Lower lobe of right lung (tissue), 2 donors: ENCODE measurements at regions not wholly inside any gene's neighbourhood (a gene's known extent, or its start where the extent isn't known, plus 50 kb on each side); places are given as distances from the start of the nearest gene placed in this dataset.

ENCODE experiments used
- ATAC-seq, 2 donors: fragments of 200-7000 bp; cut with Tn5 transposase; one replicate each; pipeline ENCODE4 v1.9.1; 2020 to 2022; ENCODE audit warnings: mild to moderate bottlenecking in 2 of 2, moderate library complexity in 2 of 2
- DNase-seq: peaks from one replicate; pipeline ENCODE4 v3.0.0-alpha.2; 2020
- H3K27ac ChIP-seq: fragments of 200-600 bp; one replicate; pipeline ENCODE4 v1.8.0; 2022
- H3K27me3 ChIP-seq: fragments of 200-600 bp; one replicate; pipeline ENCODE4 v1.8.0; 2022; ENCODE audit warnings: low read depth
- H3K36me3 ChIP-seq: fragments of 200-600 bp; one replicate; pipeline ENCODE4 v1.8.0; 2022; ENCODE audit warnings: mild to moderate bottlenecking
- H3K4me1 ChIP-seq: fragments of 200-600 bp; one replicate; pipeline ENCODE4 v1.8.0; 2022
- H3K4me3 ChIP-seq: fragments of 200-600 bp; one replicate; pipeline ENCODE4 v1.8.0; 2022; ENCODE audit warnings: mild to moderate bottlenecking
- H3K9me3 ChIP-seq: fragments of 200-600 bp; one replicate; pipeline ENCODE4 v1.8.0; 2022
- CTCF ChIP-seq: fragments of 200-600 bp; IDR thresholded peaks from one replicate; pipeline ENCODE4 v1.8.0; 2022; ENCODE audit warnings: antibody characterized with exemption, mild to moderate bottlenecking
- intact Hi-C: fragments of 100-400 bp; cut with DNase I; formaldehyde crosslinking; loops from one replicate; pipeline ENCODE4 v1.11.0; 2022
- donor health status: DM: no; HTN: yes; CAD: no; lungs with severe emphysema.

GRCh38 chrX:99914635-99915034, 495.4 kb downstream of the PCDH19 start:
- no peak for DNase-seq
- Histone ChIP-seq H3K9me3 (no peaks in the 10 kb centered on the region), H3K4me3 (no peak overlapping the region), H3K27ac (no peak overlapping the region), H3K27me3 (no peaks in the 10 kb centered on the region), H3K4me1 (no peaks in the 10 kb centered on the region), H3K36me3 (no peaks in the 10 kb centered on the region)
- intact Hi-C loops = no loop called here
- ATAC-seq = no peak
- TF ChIP-seq CTCF = no peak

GRCh38 chrX:99913611-99914010, 496.5 kb downstream of the PCDH19 start:
- ATAC-seq (no peak), DNase-seq (no peak)
- H3K4me3 ChIP-seq = no peak overlapping the region
- TF ChIP-seq CTCF = no peak
- intact Hi-C loops = no loop called here
- no peaks in the 10 kb centered on the region for H3K4me1 ChIP-seq
- no peaks in the 10 kb centered on the region for H3K36me3 ChIP-seq
- H3K9me3 ChIP-seq = no peaks in the 10 kb centered on the region
- no peaks in the 10 kb centered on the region for H3K27me3 ChIP-seq
- H3K27ac ChIP-seq = no peak overlapping the region

GRCh38 chrX:99909946-99910345, 500.1 kb downstream of the PCDH19 start:
- no peak for DNase-seq
- Histone ChIP-seq H3K4me3 (no peak overlapping the region), H3K36me3 (no peaks in the 10 kb centered on the region), H3K27ac (no peak overlapping the region), H3K27me3 (no peaks in the 10 kb centered on the region), H3K4me1 (no peaks in the 10 kb centered on the region), H3K9me3 (no peaks in the 10 kb centered on the region)
- TF ChIP-seq CTCF = no peak
- no peak for ATAC-seq
- intact Hi-C loops = no loop called here

DNA sequence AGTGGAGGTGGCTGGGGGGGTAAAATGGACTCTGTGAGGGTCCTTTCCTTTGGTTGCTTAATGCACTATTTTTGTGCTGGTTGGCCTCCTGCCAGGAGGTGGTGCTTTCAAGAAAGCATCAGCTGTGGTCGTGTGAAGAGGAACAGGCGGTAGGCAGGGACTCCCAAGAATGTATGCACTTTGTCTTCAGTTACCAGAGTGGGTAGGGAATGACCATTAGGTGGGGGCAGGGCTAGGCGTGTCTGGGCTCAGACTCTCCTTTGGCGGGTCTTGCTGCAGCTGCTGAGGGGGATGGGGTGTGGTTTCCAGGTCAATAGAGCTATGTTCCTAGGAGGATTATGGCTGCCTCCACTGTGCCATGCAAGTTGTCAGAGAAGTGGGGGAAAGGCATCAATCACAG, 509.0 kb downstream of the PCDH19 start:
- TF ChIP-seq CTCF = no peak
- Histone ChIP-seq H3K27ac (no peak overlapping the region), H3K9me3 (no peaks in the 10 kb centered on the region), H3K4me1 (no peaks in the 10 kb centered on the region), H3K36me3 (no peaks in the 10 kb centered on the region), H3K27me3 (no peaks in the 10 kb centered on the region), H3K4me3 (no peak overlapping the region)
- intact Hi-C loops = no loop called here
- no peak for ATAC-seq
- DNase-seq = no peak

DNA sequence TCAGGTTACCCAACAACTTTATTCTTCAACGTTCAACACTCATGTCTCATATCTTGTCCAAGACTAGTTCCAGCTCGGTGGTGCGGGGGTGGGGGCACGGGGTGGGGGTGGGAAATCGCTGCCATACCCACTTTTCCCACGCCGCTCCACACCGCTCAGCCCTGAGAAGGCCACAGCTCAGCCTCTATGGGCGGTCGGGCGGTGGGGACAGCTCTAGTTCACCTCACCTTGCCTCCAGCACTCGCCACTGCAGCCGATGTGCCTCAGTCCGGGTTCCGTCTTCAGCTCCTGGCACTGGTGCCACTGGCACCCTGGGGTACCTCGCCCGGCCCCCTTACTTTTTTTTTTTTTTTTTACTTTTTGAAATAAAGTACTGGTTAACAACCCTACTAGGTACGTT, 522.2 kb downstream of the PCDH19 start:
- Histone ChIP-seq H3K4me3 (no peak overlapping the region), H3K9me3 (no peaks in the 10 kb centered on the region), H3K27me3 (no peaks in the 10 kb centered on the region), H3K4me1 (no peaks in the 10 kb centered on the region), H3K27ac (no peak overlapping the region), H3K36me3 (no peaks in the 10 kb centered on the region)
- no peak for DNase-seq
- TF ChIP-seq CTCF = no peak
- ATAC-seq = no peak
- intact Hi-C loops = no loop called here

GRCh38 chrX:99857455-99857854, 552.6 kb downstream of the PCDH19 start:
- Histone ChIP-seq H3K27ac (no peak overlapping the region), H3K36me3 (no peaks in the 10 kb centered on the region), H3K9me3 (no peaks in the 10 kb centered on the region), H3K4me3 (no peak overlapping the region), H3K4me1 (no peaks in the 10 kb centered on the region), H3K27me3 (no peaks in the 10 kb centered on the region)
- no peak for DNase-seq
- no peak for ATAC-seq
- no peak for TF ChIP-seq CTCF
- intact Hi-C loops = no loop called here
